ENCODE measurements at regions not wholly inside any gene's neighbourhood (a gene's known extent, or its start where the extent isn't known, plus 50 kb on each side); places are given as distances from the start of the nearest gene placed in this dataset.
"Not testable (repeated sequence)": the region's sequence is repeated elsewhere in the genome, so short reads cannot be mapped to it uniquely, and the experiment has no call there.

- not testable (repeated sequence) for TF ChIP-seq CTCF, POLR2A (IDR thresholded peaks at IDR 0.05)
Observed at GRCh38 chr4:111377880-111378279, 755.0 kb upstream of the PITX2 start.
